NB4 (cell line): ENCODE measurements at regions not wholly inside any gene's neighbourhood (a gene's known extent, or its start where the extent isn't known, plus 50 kb on each side); places are given as distances from the start of the nearest gene placed in this dataset.

Source experiments
- CTCF ChIP-seq: IDR thresholded peaks from one replicate; pipeline ENCODE4 v1.5.1; 2012; ENCODE audit warnings: low read depth, low read length
- MAX ChIP-seq: IDR thresholded peaks from 2 replicates; pipeline ENCODE4 v1.6.1; 2011; ENCODE audit warnings: low read depth, low read length
- MYC ChIP-seq: IDR thresholded peaks from 2 replicates; pipeline ENCODE4 v1.6.1; 2011; ENCODE audit warnings: low read depth, low read length

- no peak for TF ChIP-seq CTCF
- TF ChIP-seq MYC = no peak
- no peak for TF ChIP-seq MAX
These were observed 58.4 kb upstream of the RBM15 start for GRCh38 chr1:110280804-110281203.
